ENCODE measurements at regions not wholly inside any gene's neighbourhood (a gene's known extent, or its start where the extent isn't known, plus 50 kb on each side); places are given as distances from the start of the nearest gene placed in this dataset.

DNA sequence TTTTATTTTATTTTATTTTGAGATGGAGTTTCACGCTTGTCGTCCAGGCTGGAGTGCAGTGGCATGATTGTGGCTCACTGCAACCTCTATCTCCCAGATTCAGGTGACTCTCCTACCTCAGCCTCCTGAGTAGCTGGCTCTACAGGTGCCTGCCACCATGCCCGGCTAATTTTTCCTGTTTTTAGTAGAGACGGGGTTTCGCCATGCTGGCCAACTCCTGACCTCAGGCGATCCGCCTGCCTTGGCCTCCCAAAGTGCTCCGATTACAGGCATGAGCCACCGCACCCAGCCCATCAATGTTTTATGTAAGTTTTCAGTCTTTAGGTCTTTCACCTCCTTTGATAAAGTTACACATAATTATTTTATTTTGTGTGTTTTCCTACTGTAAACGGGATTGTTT lies 154.6 kb downstream of the COPRS start:
- Histone ChIP-seq H3K4me2 (ENCODE audit: low read depth, low read length) (no peak overlapping the region), H2AFZ (ENCODE audit: low read length) (no peak overlapping the region), H3K36me3 (replicated peaks; ENCODE audit: insufficient read depth, low read length) (no peaks in the 10 kb centered on the region), H3K27ac (ENCODE audit: low read length) (no peak overlapping the region), H3K9me2 (replicated peaks; ENCODE audit: insufficient read depth, low read length) (no peaks in the 10 kb centered on the region), H3K4me1 (ENCODE audit: low read length) (no peaks in the 10 kb centered on the region), H3K4me3 (ENCODE audit: low read length) (no peak overlapping the region), H3K79me2 (ENCODE audit: low read length) (no peaks in the 10 kb centered on the region), H3F3A (ENCODE audit: insufficient read depth, low read length) (no peaks in the 10 kb centered on the region), H3K9ac (ENCODE audit: low read length) (no peak overlapping the region), H3K9me3 (replicated peaks; ENCODE audit: insufficient read depth, low read length) (no peaks in the 10 kb centered on the region), H4K20me1 (ENCODE audit: insufficient read depth, low read length) (no peaks in the 10 kb centered on the region), H3K27me3 (replicated peaks; ENCODE audit: insufficient read depth, low read length) (no peaks in the 10 kb centered on the region)
- TF ChIP-seq, protein P1, sequence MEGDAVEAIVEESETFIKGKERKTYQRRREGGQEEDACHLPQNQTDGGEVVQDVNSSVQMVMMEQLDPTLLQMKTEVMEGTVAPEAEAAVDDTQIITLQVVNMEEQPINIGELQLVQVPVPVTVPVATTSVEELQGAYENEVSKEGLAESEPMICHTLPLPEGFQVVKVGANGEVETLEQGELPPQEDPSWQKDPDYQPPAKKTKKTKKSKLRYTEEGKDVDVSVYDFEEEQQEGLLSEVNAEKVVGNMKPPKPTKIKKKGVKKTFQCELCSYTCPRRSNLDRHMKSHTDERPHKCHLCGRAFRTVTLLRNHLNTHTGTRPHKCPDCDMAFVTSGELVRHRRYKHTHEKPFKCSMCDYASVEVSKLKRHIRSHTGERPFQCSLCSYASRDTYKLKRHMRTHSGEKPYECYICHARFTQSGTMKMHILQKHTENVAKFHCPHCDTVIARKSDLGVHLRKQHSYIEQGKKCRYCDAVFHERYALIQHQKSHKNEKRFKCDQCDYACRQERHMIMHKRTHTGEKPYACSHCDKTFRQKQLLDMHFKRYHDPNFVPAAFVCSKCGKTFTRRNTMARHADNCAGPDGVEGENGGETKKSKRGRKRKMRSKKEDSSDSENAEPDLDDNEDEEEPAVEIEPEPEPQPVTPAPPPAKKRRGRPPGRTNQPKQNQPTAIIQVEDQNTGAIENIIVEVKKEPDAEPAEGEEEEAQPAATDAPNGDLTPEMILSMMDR (IDR thresholded peaks at IDR 0.05; ENCODE audit: low read length), result no peak
- TF ChIP-seq EZH2phosphoT487 (IDR thresholded peaks at IDR 0.05; ENCODE audit: low read length), result no peak
- TF ChIP-seq EZH2 (optimal IDR thresholded peaks at IDR 0.05; ENCODE audit: low read depth, low read length), result no peak
- DNase-seq, result no peak

DNA sequence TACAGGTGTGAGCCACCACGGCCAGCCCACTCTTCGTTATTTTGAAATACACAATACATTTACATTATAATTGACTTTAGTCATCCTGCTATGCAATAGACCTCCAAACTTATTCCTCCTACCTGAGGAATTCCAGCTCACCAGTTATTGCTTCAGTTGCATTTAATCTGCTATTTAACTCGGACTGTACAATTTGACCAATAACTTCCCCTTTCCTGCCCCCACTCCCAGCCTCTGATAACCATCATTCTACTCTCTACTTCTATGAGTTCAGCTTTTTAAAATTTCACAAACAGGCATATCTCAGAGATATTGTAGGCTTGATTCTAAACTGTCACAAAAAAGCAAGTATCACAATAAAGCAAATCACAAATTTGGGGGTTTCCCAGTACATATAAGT lies 157.0 kb downstream of the COPRS start:
- Histone ChIP-seq H4K20me1 (ENCODE audit: insufficient read depth, low read length) (no peaks in the 10 kb centered on the region), H3K79me2 (ENCODE audit: low read length) (no peaks in the 10 kb centered on the region), H3K4me3 (ENCODE audit: low read length) (no peak overlapping the region), H2AFZ (ENCODE audit: low read length) (no peak overlapping the region), H3K36me3 (replicated peaks; ENCODE audit: insufficient read depth, low read length) (no peaks in the 10 kb centered on the region), H3K9me2 (replicated peaks; ENCODE audit: insufficient read depth, low read length) (no peaks in the 10 kb centered on the region), H3F3A (ENCODE audit: insufficient read depth, low read length) (no peaks in the 10 kb centered on the region), H3K27ac (ENCODE audit: low read length) (no peak overlapping the region), H3K9me3 (replicated peaks; ENCODE audit: insufficient read depth, low read length) (no peaks in the 10 kb centered on the region), H3K9ac (ENCODE audit: low read length) (no peak overlapping the region), H3K4me2 (ENCODE audit: low read depth, low read length) (no peak overlapping the region), H3K27me3 (replicated peaks; ENCODE audit: insufficient read depth, low read length) (no peaks in the 10 kb centered on the region), H3K4me1 (ENCODE audit: low read length) (no peaks in the 10 kb centered on the region)
- TF ChIP-seq, protein P1 (IDR thresholded peaks at IDR 0.05; ENCODE audit: low read length), result no peak
- no peak for TF ChIP-seq EZH2 (optimal IDR thresholded peaks at IDR 0.05; ENCODE audit: low read depth, low read length)
- TF ChIP-seq EZH2phosphoT487 (IDR thresholded peaks at IDR 0.05; ENCODE audit: low read length), result no peak
- no peak for DNase-seq

DNA sequence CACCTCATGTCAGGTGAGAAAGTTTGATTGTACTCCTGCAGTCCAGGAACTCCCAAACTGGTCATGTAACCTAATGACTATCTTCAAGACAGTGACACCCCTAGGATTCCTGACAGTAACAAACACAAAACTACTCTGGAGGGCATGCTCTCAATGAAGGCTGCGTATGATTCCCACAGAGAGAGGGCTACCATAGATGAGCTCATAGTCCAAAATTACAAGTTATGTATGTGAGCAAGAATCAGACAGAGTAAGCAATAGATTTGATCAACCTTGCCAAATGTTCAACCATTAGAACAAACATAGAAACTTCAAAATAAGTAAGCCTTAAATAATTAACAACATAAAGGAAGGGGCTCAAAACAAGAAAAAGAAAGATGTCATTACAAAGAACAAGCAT lies 158.1 kb downstream of the COPRS start:
- no peak for DNase-seq
- H3F3A ChIP-seq (ENCODE audit: insufficient read depth, low read length), result no peaks in the 10 kb centered on the region
- no peak for TF ChIP-seq EZH2 (optimal IDR thresholded peaks at IDR 0.05; ENCODE audit: low read depth, low read length)
- TF ChIP-seq, protein P1 (IDR thresholded peaks at IDR 0.05; ENCODE audit: low read length), result no peak
- no peak for TF ChIP-seq EZH2phosphoT487 (IDR thresholded peaks at IDR 0.05; ENCODE audit: low read length)
- H3K4me1 ChIP-seq (ENCODE audit: low read length), result no peaks in the 10 kb centered on the region
- H3K27me3 ChIP-seq (replicated peaks; ENCODE audit: insufficient read depth, low read length), result no peaks in the 10 kb centered on the region
- no peak overlapping the region for H3K4me2 ChIP-seq (ENCODE audit: low read depth, low read length)
- no peaks in the 10 kb centered on the region for H3K9me3 ChIP-seq (replicated peaks; ENCODE audit: insufficient read depth, low read length)
- H3K4me3 ChIP-seq (ENCODE audit: low read length), result no peak overlapping the region
- no peaks in the 10 kb centered on the region for H3K79me2 ChIP-seq (ENCODE audit: low read length)
- H3K27ac ChIP-seq (ENCODE audit: low read length), result no peak overlapping the region
- no peak overlapping the region for H3K9ac ChIP-seq (ENCODE audit: low read length)
- no peaks in the 10 kb centered on the region for H3K9me2 ChIP-seq (replicated peaks; ENCODE audit: insufficient read depth, low read length)
- H2AFZ ChIP-seq (ENCODE audit: low read length), result no peak overlapping the region
- H3K36me3 ChIP-seq (replicated peaks; ENCODE audit: insufficient read depth, low read length), result no peaks in the 10 kb centered on the region
- H4K20me1 ChIP-seq (ENCODE audit: insufficient read depth, low read length), result no peaks in the 10 kb centered on the region
